GM19035 (cell line): ENCODE measurements at regions not wholly inside any gene's neighbourhood (a gene's known extent, or its start where the extent isn't known, plus 50 kb on each side); places are given as distances from the start of the nearest gene placed in this dataset.

Experiments
- ATAC-seq: cut with Tn5 transposase; IDR thresholded peaks from one replicate; pipeline ENCODE4 v1.9.1; 2021; ENCODE audit not compliant: unreplicated experiment

GRCh38 chr5:112112346-112112745 is 306.7 kb downstream of the EPB41L4A start:
- no peak for ATAC-seq

GRCh38 chr5:112109331-112110007 is 309.6 kb downstream of the EPB41L4A start:
- ATAC-seq = no peak

- ATAC-seq = no peak
Observed at GRCh38 chr5:112106878-112107277, 312.2 kb downstream of the EPB41L4A start.

GRCh38 chr5:112097768-112098167 is 321.3 kb downstream of the EPB41L4A start:
- ATAC-seq = no peak

- ATAC-seq = no peak
Observed at GRCh38 chr5:112087222-112087621, 330.2 kb upstream of the NREP start.

GRCh38 chr5:112086740-112087139 is 329.7 kb upstream of the NREP start:
- no peak for ATAC-seq

GRCh38 chr5:112084149-112084548 is 327.2 kb upstream of the NREP start:
- no peak for ATAC-seq

- ATAC-seq = no peak
Observed at GRCh38 chr5:112083623-112084022, 326.6 kb upstream of the NREP start.

- peak; percentile 75 for ATAC-seq
Observed at GRCh38 chr5:112077180-112077579, 320.2 kb upstream of the NREP start.

GRCh38 chr5:112070022-112070421 is 313.0 kb upstream of the NREP start:
- ATAC-seq = no peak

GRCh38 chr5:112069329-112069728 is 312.3 kb upstream of the NREP start:
- no peak for ATAC-seq

GRCh38 chr5:112068593-112068992 is 311.6 kb upstream of the NREP start:
- ATAC-seq = no peak

GRCh38 chr5:112065781-112066180 is 308.8 kb upstream of the NREP start:
- ATAC-seq = no peak

GRCh38 chr5:112064956-112065355 is 308.0 kb upstream of the NREP start:
- ATAC-seq = no peak

- ATAC-seq = no peak
Observed at GRCh38 chr5:112064271-112064701, 307.3 kb upstream of the NREP start.

- ATAC-seq = no peak
Observed at GRCh38 chr5:112063856-112064255, 306.9 kb upstream of the NREP start.

GRCh38 chr5:112063191-112063590 is 306.2 kb upstream of the NREP start:
- ATAC-seq = no peak

- no peak for ATAC-seq
Observed at GRCh38 chr5:112062181-112062580, 305.2 kb upstream of the NREP start.

GRCh38 chr5:112061666-112062065 is 304.7 kb upstream of the NREP start:
- ATAC-seq = no peak

GRCh38 chr5:112059579-112060135 is 302.7 kb upstream of the NREP start:
- ATAC-seq = no peak

- no peak for ATAC-seq
Observed at GRCh38 chr5:112049738-112050137, 292.7 kb upstream of the NREP start.

GRCh38 chr5:112036206-112036605 is 279.2 kb upstream of the NREP start:
- ATAC-seq = no peak

- no peak for ATAC-seq
Observed at GRCh38 chr5:112034421-112034979, 277.5 kb upstream of the NREP start.
